Ovary (tissue), 7 donors: ENCODE measurements at regions not wholly inside any gene's neighbourhood (a gene's known extent, or its start where the extent isn't known, plus 50 kb on each side); places are given as distances from the start of the nearest gene placed in this dataset.

Experiments
- DNase-seq, 5 donors: peaks; one replicate each; pipeline ENCODE4 v3.0.0-alpha.2; 2019 to 2020
- H3K27ac ChIP-seq, 2 donors: fragments of 200-600 bp; one replicate each; pipeline versions ENCODE4 v1.5.1 to v1.8.0; 2019 to 2022
- H3K27me3 ChIP-seq: fragments of 200-600 bp; one replicate; pipeline ENCODE4 v1.8.0; 2022
- H3K36me3 ChIP-seq: fragments of 200-600 bp; sonication (generic); one replicate; pipeline ENCODE4 v1.5.1; 2019
- H3K4me1 ChIP-seq: one replicate; pipeline ENCODE4 v1.8.1; 2013; ENCODE audit warnings: mild to moderate bottlenecking, moderate library complexity; ENCODE audit not compliant: insufficient read depth
- H3K4me3 ChIP-seq: fragments of 200-600 bp; sonication (generic); one replicate; pipeline ENCODE4 v1.5.1; 2017
- H3K9me3 ChIP-seq, 2 donors: fragments of 200-600 bp in 1 of 2; sonication (generic) in 1 of 2; one replicate each; pipeline versions ENCODE4 v1.5.1 to v1.8.1; 2013 to 2019; ENCODE audit warnings: mild to moderate bottlenecking in 1 of 2, moderate library complexity in 1 of 2
- CTCF ChIP-seq, 3 donors: fragments of 450-650 bp in 2 of 3; fragments of 200-600 bp in 1 of 3; IDR thresholded peaks; one replicate each; pipeline versions ENCODE4 v1.5.1 to v1.8.0; 2016 to 2022; ENCODE audit warnings: antibody characterized with exemption in 3 of 3, mild to moderate bottlenecking in 1 of 3
- EP300 ChIP-seq: sonication (generic); formaldehyde crosslinking; IDR thresholded peaks from one replicate; pipeline ENCODE4 v1.6.1; 2017; ENCODE audit warnings: antibody characterized with exemption
- POLR2A ChIP-seq: fragments of 450-650 bp; IDR thresholded peaks from one replicate; pipeline ENCODE4 v1.6.1; 2017; ENCODE audit warnings: antibody characterized with exemption, mild to moderate bottlenecking, moderate library complexity
- WGBS, 3 donors: extraction: QIAGEN DNeasy Blood & Tissue Kit in 1 of 3; methylation state at CpG; one replicate each; pipeline versions ENCODE4 v1.1.5 to v1.1.7; 2013 to 2017; 5-methylcytosine and 5-hydroxymethylcytosine counted together
- intact Hi-C, 4 donors: fragments of 100-400 bp; cut with DNase I; formaldehyde crosslinking; loops; one replicate each; pipeline versions ENCODE4 v1.11.0 to v1.15.1; 2022 to 2023
- donor health status: DM: no; HTN: no; CAD: no; lungs with moderate emphysema.
- donor health status: DM: no; HTN: no; CAD: no.
- donor health status: Bipolar disorder and iron deficiency.
- donor health status: DM: no; HTN: no; CAD: no.
- donor health status: DM: yes; HTN: yes; CAD: no.

- no peak for DNase-seq
- intact Hi-C loops: no loop called here
- TF ChIP-seq POLR2A (no peak), CTCF (IDR thresholded peaks at IDR 0.05) (no peak), EP300 (no peak)
- no peak overlapping the region for H3K27ac ChIP-seq
- H3K4me1 ChIP-seq: no peaks in the 10 kb centered on the region
- no peaks in the 10 kb centered on the region for H3K36me3 ChIP-seq
- H3K9me3 ChIP-seq: no peaks in the 10 kb centered on the region
- no peak overlapping the region for H3K4me3 ChIP-seq
- no peaks in the 10 kb centered on the region for H3K27me3 ChIP-seq
- WGBS, 3 donors: 82 to 84% (median 82%) methylated on average over 5 of the region's 5 CpGs
Observed at GRCh38 chr2:113829761-113830160, 60.1 kb upstream of the ACTR3 start.

GRCh38 chr2:113829270-113829669 lies 60.6 kb upstream of the ACTR3 start:
- TF ChIP-seq EP300 (no peak), POLR2A (no peak), CTCF (IDR thresholded peaks at IDR 0.05) (no peak)
- H3K27ac ChIP-seq: no peak overlapping the region
- 89 to 93% (median 92%) methylated on average over 2 of the region's 2 CpGs for WGBS, 3 donors
- H3K9me3 ChIP-seq: no peaks in the 10 kb centered on the region
- no peaks in the 10 kb centered on the region for H3K27me3 ChIP-seq
- no peaks in the 10 kb centered on the region for H3K4me1 ChIP-seq
- H3K36me3 ChIP-seq: no peaks in the 10 kb centered on the region
- DNase-seq: no peak
- intact Hi-C loops: no loop called here
- no peak overlapping the region for H3K4me3 ChIP-seq

GRCh38 chr2:113828049-113828742 lies 61.7 kb upstream of the ACTR3 start:
- Histone ChIP-seq H3K4me1 (no peaks in the 10 kb centered on the region), H3K27ac (no peak overlapping the region), H3K36me3 (no peaks in the 10 kb centered on the region), H3K4me3 (no peak overlapping the region), H3K27me3 (no peaks in the 10 kb centered on the region), H3K9me3 (no peaks in the 10 kb centered on the region)
- DNase-seq: no peak
- WGBS, 3 donors: 95 to 99% (median 98%) methylated on average over 2 of the region's 2 CpGs
- intact Hi-C loops: no loop called here
- TF ChIP-seq CTCF (IDR thresholded peaks at IDR 0.05) (no peak), EP300 (no peak), POLR2A (no peak)

GRCh38 chr2:113827426-113827825 lies 62.5 kb upstream of the ACTR3 start:
- TF ChIP-seq EP300 (no peak), POLR2A (no peak), CTCF (IDR thresholded peaks at IDR 0.05) (no peak)
- 95 to 99% (median 99%) methylated on average over 2 of the region's 2 CpGs for WGBS, 3 donors
- Histone ChIP-seq H3K9me3 (no peaks in the 10 kb centered on the region), H3K4me3 (no peak overlapping the region), H3K27ac (no peak overlapping the region), H3K27me3 (no peaks in the 10 kb centered on the region), H3K4me1 (no peaks in the 10 kb centered on the region), H3K36me3 (no peaks in the 10 kb centered on the region)
- DNase-seq: no peak
- intact Hi-C loops: no loop called here
